Osteoblast (primary cell): ENCODE measurements at regions not wholly inside any gene's neighbourhood (a gene's known extent, or its start where the extent isn't known, plus 50 kb on each side); places are given as distances from the start of the nearest gene placed in this dataset.

Experiments
- DNase-seq: peaks from one replicate; pipeline ENCODE4 v3.0.0; 2011; ENCODE audit warnings: low spot score, mixed read lengths; ENCODE audit not compliant: insufficient read length; ENCODE audit errors: missing footprints
- H2AFZ ChIP-seq: 2 replicates; pipeline ENCODE4 v1.6.0; 2011; ENCODE audit warnings: mild to moderate bottlenecking, low read length
- H3K27ac ChIP-seq: 2 replicates; pipeline ENCODE4 v1.5.1; 2011; ENCODE audit warnings: mild to moderate bottlenecking, low read depth, low read length, moderate library complexity
- H3K27me3 ChIP-seq: 2 replicates; pipeline ENCODE4 v1.6.0; 2012; ENCODE audit warnings: mild to moderate bottlenecking, control low read depth, inconsistent platforms, low read length, moderate library complexity; ENCODE audit not compliant: insufficient read depth
- H3K36me3 ChIP-seq: 2 replicates; pipeline ENCODE4 v1.5.1; 2011; ENCODE audit warnings: mild to moderate bottlenecking, low read length, control low read depth, moderate library complexity; ENCODE audit not compliant: insufficient read depth
- H3K4me1 ChIP-seq: 2 replicates; pipeline ENCODE4 v1.5.1; 2011; ENCODE audit warnings: mild to moderate bottlenecking, low read length, control low read depth, moderate library complexity; ENCODE audit not compliant: insufficient read depth
- H3K4me2 ChIP-seq: 2 replicates; pipeline ENCODE4 v1.6.0; 2011; ENCODE audit warnings: mild to moderate bottlenecking, low read length; ENCODE audit not compliant: insufficient read depth
- H3K4me3 ChIP-seq: fragments of 200-600 bp; sonication (generic); 3 replicates; pipeline ENCODE4 v1.5.1; 2012; ENCODE audit warnings: mild to moderate bottlenecking, low read length, inconsistent platforms; ENCODE audit not compliant: insufficient read depth
- H3K79me2 ChIP-seq: 2 replicates; pipeline ENCODE4 v1.6.0; 2012; ENCODE audit warnings: mild to moderate bottlenecking, low read length, control low read depth, inconsistent platforms; ENCODE audit not compliant: insufficient read depth
- H3K9me3 ChIP-seq: 2 replicates; pipeline ENCODE4 v1.5.1; 2011; ENCODE audit warnings: low read depth, low read length, control low read depth
- H4K20me1 ChIP-seq: 2 replicates; pipeline ENCODE4 v1.6.0; 2012; ENCODE audit warnings: mild to moderate bottlenecking, low read length, control low read depth; ENCODE audit not compliant: insufficient read depth
- TF ChIP-seq, protein P1 (sequence below): IDR thresholded peaks from 2 replicates; pipeline ENCODE4 v1.5.1; 2011; ENCODE audit warnings: mild to moderate bottlenecking, low read depth, low read length, moderate library complexity; ENCODE audit errors: extremely low read depth

DNA sequence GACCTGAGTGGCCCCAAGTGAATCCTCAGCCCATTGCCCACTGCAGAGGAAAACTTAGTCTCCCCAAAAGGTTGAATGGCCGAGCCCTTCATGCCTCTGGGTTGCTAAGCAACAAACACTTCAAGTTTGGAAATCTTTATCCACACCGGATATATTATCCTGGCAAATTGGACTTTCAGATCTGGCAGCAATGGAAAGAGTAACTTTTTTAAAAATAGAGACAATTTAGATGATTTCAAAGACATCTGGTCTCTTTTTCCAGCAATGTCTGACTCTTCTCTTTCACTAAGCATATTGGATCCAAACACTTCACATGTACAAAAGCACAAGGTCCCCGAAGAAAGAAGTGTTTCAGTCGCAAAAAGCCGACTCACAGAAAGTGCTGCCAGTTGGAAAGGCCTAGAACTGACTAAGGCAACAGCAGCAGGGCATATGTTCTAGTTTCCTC lies 505.3 kb downstream of the SOX6 start:
- Histone ChIP-seq H2AFZ (peak overlapping the region; percentile 62), H3K4me1 (no peaks in the 10 kb centered on the region), H3K79me2 (no peaks in the 10 kb centered on the region), H3K4me3 (no peak overlapping the region), H4K20me1 (no peaks in the 10 kb centered on the region), H3K4me2 (no peak overlapping the region), H3K36me3 (no peaks in the 10 kb centered on the region), H3K27ac (no peak overlapping the region), H3K9me3 (no peaks in the 10 kb centered on the region), H3K27me3 (peaks cover 9% of the 10 kb centered on the region)
- TF ChIP-seq, protein P1, sequence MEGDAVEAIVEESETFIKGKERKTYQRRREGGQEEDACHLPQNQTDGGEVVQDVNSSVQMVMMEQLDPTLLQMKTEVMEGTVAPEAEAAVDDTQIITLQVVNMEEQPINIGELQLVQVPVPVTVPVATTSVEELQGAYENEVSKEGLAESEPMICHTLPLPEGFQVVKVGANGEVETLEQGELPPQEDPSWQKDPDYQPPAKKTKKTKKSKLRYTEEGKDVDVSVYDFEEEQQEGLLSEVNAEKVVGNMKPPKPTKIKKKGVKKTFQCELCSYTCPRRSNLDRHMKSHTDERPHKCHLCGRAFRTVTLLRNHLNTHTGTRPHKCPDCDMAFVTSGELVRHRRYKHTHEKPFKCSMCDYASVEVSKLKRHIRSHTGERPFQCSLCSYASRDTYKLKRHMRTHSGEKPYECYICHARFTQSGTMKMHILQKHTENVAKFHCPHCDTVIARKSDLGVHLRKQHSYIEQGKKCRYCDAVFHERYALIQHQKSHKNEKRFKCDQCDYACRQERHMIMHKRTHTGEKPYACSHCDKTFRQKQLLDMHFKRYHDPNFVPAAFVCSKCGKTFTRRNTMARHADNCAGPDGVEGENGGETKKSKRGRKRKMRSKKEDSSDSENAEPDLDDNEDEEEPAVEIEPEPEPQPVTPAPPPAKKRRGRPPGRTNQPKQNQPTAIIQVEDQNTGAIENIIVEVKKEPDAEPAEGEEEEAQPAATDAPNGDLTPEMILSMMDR = no peak
- DNase-seq = no peak

- Histone ChIP-seq H3K27ac (no peak overlapping the region), H3K79me2 (no peaks in the 10 kb centered on the region), H3K36me3 (no peaks in the 10 kb centered on the region), H4K20me1 (no peaks in the 10 kb centered on the region), H3K4me1 (no peaks in the 10 kb centered on the region), H2AFZ (no peak overlapping the region), H3K4me2 (no peak overlapping the region), H3K9me3 (no peaks in the 10 kb centered on the region), H3K4me3 (no peak overlapping the region), H3K27me3 (peaks cover 9% of the 10 kb centered on the region)
- no peak for DNase-seq
- TF ChIP-seq, protein P1 = peak; percentile 62
These were observed 504.2 kb downstream of the SOX6 start for GRCh38 chr11:15852179-15852578.

- no peak overlapping the region for H3K27ac ChIP-seq
- H3K79me2 ChIP-seq = no peaks in the 10 kb centered on the region
- peaks cover 15% of the 10 kb centered on the region for H3K27me3 ChIP-seq
- TF ChIP-seq, protein P1 = no peak
- H3K36me3 ChIP-seq = no peaks in the 10 kb centered on the region
- no peak overlapping the region for H2AFZ ChIP-seq
- H3K4me3 ChIP-seq = no peak overlapping the region
- no peak for DNase-seq
- no peaks in the 10 kb centered on the region for H3K9me3 ChIP-seq
- no peaks in the 10 kb centered on the region for H4K20me1 ChIP-seq
- no peaks in the 10 kb centered on the region for H3K4me1 ChIP-seq
- H3K4me2 ChIP-seq = no peak overlapping the region
These were observed 502.1 kb downstream of the SOX6 start for GRCh38 chr11:15854245-15854644.

DNA sequence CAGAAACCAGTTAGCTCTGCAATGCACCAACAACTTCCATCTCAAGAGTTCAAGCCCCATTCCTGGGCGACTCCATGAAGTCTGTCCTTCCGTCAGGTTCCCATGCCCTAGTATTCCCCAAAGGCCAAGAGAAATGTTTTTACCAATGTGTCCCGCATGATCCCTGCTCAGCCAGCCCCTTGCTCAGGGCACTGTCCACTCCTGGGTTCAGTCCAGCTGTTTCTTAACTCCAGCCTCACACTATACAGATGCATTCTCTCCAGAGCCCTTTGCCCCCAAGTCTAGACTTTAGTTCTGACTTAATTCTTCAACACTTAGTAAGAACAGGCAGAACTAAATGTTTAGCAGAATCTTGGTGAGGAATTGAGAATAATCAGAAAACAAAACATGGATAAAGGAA lies 497.5 kb downstream of the SOX6 start:
- Histone ChIP-seq H3K9me3 (no peaks in the 10 kb centered on the region), H3K4me2 (no peak overlapping the region), H3K4me1 (no peaks in the 10 kb centered on the region), H3K4me3 (no peak overlapping the region), H3K27ac (no peak overlapping the region), H4K20me1 (no peaks in the 10 kb centered on the region), H3K27me3 (peaks cover 11% of the 10 kb centered on the region), H3K36me3 (no peaks in the 10 kb centered on the region), H2AFZ (no peak overlapping the region), H3K79me2 (no peaks in the 10 kb centered on the region)
- no peak for DNase-seq
- TF ChIP-seq, protein P1 = no peak
